GM12873 (cell line): ENCODE measurements at regions not wholly inside any gene's neighbourhood (a gene's known extent, or its start where the extent isn't known, plus 50 kb on each side); places are given as distances from the start of the nearest gene placed in this dataset.

Experiments
- TF ChIP-seq, protein P1 (sequence below): IDR thresholded peaks from 2 replicates; pipeline ENCODE4 v1.5.1; 2012; ENCODE audit warnings: low read depth, mild to moderate bottlenecking, moderate library complexity, low read length, control low read depth; ENCODE audit not compliant: insufficient read depth; ENCODE audit errors: missing control alignments

DNA sequence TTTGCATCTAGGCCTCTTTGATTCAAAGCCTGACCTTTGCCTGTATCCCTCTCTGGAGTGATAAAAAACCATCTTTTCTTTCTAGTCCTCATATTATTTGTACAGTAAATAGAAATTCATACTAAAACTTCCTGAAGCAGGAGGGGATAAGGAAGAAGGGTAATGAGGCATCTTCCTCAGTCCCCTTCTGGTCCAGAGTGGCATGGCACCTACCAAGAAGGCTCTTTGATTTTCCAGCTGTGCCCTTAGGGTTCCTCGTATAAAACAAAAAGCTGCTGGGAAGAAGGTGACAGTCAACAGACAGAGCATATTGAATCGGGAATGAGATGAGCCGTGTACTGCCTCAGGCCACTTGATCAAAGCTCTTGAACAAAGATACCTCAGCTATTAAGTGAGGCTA, 71.9 kb upstream of the SPDL1 start:
- TF ChIP-seq, protein P1, sequence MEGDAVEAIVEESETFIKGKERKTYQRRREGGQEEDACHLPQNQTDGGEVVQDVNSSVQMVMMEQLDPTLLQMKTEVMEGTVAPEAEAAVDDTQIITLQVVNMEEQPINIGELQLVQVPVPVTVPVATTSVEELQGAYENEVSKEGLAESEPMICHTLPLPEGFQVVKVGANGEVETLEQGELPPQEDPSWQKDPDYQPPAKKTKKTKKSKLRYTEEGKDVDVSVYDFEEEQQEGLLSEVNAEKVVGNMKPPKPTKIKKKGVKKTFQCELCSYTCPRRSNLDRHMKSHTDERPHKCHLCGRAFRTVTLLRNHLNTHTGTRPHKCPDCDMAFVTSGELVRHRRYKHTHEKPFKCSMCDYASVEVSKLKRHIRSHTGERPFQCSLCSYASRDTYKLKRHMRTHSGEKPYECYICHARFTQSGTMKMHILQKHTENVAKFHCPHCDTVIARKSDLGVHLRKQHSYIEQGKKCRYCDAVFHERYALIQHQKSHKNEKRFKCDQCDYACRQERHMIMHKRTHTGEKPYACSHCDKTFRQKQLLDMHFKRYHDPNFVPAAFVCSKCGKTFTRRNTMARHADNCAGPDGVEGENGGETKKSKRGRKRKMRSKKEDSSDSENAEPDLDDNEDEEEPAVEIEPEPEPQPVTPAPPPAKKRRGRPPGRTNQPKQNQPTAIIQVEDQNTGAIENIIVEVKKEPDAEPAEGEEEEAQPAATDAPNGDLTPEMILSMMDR = no peak

DNA sequence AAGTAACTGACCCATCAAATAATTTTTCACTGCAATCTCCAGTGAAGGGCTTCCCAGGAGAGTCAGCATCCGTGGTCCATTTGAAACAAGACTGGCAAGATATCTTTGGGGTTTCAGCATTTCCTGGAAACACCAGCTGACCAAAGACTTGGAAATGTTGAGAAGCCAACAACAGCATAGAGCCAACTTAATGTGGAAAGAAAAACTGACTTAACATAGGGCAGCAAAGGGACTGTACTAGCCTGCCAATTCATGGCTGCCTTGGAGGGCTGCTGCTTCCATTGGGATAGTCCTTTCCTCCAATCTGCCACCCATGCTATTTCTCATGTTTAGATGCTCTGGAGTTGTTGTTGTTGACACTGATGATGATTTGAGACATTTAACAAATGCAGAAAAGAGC, 76.5 kb upstream of the SPDL1 start:
- TF ChIP-seq, protein P1 = no peak

DNA sequence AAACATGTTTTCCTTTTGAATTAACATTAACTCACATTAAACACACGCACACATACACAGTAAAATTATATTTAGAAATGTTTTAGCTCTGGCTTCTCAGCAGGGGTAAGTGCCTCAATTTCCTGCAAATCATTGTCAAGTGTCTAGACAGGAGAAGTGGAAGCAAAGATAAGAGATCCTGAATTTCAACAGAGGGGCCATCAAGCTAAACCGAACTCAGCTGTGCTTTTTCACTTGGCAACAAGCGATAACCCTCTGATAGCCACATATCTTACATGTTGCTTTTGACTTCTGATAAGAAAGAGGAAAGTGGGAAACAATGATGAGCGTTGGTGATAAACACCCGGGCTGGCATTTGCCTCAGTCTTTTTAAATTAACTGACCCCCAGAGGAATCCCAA, 79.7 kb upstream of the SPDL1 start:
- TF ChIP-seq, protein P1 = no peak

DNA sequence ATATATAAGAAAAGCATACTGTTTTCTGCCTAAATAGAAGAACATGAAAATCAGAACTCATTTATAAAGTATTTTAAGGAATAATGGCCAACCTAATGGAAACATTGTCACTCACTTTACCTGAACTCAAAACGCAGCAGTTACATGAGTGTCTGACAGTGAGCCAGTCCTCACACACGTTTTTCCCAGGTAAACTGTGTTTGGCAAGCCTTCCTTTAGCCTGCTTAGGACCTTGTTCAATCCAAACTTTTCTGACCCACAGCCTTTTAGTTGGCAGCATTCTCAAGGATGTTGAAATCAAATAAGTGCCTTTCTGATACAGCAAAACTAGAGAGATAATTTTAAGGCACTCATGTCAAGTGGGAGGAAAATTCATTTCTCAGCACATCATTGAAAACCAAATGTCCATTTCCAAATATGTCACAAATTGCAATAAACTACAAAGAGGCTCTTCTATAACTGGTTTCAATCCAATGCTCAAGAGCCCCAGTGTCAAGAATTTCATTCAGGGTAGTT, 83.5 kb upstream of the SPDL1 start:
- TF ChIP-seq, protein P1 = no peak

DNA sequence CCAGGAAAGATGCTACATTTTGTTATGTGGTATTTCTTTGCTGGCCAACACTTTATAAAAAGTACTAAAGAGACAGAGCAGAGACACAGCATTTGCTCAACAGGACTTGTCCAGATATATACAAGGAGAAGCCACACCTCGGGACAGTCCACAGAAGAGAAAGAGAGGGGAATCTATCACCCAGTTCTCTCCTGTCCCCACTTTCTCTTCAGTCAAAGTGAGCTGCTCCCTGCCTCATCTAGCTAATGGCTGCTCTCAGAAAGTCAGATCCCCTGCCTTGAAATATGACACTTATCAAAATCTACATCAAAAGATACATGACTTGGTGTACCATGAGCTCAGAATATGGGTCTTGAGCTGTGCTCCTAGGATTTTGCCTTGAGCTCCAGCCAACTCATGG, 86.7 kb upstream of the SPDL1 start:
- TF ChIP-seq, protein P1 = no peak

DNA sequence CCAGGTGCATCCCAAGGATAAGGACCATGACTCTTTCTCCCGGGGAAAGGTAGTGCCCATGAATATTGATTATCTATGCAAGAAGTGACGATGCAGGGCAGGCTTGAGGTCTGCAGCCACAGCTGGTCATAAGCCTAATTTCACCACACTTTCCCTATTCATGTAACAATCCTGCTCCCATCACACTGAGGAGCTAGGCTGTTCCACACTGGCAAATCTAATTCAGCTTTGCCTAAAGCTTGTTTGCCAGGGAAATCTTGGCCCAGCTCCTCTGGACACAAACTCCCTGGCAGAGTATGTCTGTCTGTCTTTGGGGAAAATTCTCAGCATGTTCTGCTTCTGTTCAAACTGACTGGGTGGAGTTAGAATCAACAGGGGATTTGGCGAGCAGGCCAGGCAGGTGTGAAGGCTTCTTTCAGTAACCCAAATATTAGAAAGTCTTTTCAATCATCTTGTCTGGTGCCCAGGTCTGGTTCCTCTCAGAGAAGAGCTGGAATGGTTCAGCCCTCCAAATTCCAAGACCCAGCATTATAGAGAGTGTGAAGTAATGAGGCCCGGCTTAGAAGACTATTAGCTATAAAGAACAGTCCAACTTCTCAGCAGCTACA, 88.5 kb upstream of the SPDL1 start:
- TF ChIP-seq, protein P1 = no peak

DNA sequence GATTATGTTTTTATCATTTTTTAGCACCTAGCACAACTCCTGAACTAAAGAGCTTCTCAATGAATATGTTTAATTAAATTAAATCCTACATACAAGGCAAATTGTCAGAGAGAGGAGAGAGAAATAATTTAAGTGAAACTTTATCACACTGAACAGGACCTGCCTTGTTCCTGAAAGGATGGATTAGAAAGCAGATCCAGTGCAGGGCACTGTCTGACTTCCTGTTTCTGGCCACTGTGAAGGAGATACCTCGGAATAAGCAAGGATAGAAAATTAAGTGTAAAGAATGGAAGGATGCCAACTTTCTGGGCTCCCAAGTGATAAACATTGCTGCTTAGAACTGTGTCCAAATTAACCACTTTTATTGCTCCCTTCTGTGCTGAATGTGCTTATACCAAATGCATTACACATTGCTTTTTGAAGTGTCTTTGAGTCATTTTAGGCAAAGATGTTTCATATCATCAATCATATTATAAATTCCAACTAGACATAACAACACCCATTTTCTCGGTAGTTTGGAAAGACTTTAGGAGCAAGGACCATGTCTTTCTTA, 89.1 kb upstream of the SPDL1 start:
- TF ChIP-seq, protein P1 = no peak
